D341Med (cell line): ENCODE measurements at regions not wholly inside any gene's neighbourhood (a gene's known extent, or its start where the extent isn't known, plus 50 kb on each side); places are given as distances from the start of the nearest gene placed in this dataset.

ENCODE experiments used
- DNase-seq: peaks from one replicate; pipeline ENCODE4 v3.0.0; 2012; ENCODE audit warnings: low spot score

DNA sequence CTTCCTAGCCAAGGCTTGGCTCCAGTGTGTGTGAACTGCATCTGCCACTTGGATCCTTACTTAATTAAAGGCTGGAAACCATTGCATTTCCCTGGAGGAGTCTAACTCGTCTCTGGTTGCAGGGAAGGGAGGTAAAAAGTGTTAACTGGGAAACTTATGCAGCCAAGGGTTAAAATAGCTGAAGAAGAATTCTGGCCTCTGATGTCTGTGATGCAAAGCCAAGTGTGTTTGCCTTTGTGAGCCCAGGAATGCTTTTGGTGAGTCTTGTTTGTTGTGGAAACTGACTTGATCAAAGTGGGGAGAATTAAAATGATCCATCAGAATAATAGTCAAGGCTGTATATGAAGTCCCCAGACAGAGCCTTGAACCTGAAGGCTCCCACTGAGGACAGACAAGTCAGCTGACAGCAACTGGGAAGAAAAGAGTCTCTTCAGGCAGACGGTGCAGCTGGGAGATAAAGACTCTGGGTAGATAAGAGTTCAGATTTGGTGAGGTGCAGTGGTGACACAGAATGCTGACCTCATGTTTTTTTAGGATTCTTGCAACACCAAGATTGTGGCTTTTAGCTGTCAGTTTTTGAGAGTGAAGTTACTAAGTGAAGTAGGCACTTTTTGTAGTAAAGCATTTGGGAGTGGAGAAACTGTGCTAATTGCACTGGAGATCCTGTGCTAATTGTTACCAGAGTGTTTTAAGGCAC is 59.5 kb upstream of the WLS start:
- no peak for DNase-seq

DNA sequence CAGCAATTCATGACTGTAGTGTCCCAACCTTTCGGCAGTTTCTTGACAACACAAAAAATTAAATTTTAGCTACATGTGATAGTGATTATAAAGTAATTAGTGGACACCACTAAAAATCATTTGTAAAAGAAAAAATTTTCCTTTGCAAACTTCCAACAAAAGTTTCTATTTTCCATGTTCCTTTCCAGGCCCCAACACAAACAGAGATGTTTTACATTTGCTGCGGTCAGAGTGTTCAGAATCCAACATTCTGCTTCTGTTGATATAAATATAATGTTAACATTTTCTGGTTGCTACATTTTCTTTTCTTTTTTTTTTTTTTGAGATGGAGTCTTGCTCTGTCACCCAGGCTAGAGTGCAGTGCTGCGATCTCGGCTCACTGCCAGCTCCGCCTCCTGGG is 54.9 kb upstream of the WLS start:
- DNase-seq, result no peak

DNA sequence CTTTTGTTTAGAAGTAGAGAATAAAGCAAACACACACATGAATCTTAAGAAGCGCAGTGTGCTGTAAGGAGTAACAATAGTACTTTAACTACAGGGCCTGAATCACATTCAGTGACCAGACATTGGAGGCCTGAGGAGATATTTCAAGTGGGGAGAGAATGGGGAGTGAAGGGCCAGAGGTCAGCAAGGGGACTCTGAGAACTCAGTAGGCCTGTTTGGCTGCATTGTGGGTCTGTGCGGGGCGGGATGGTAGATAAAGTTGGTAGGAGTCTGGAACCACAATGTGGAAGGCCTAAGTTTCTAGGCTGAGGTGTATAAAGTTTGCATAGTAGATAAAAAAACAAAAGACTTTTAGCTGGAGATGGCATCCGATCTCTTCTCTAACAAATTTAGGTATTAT is 52.7 kb upstream of the WLS start:
- DNase-seq, result no peak

DNA sequence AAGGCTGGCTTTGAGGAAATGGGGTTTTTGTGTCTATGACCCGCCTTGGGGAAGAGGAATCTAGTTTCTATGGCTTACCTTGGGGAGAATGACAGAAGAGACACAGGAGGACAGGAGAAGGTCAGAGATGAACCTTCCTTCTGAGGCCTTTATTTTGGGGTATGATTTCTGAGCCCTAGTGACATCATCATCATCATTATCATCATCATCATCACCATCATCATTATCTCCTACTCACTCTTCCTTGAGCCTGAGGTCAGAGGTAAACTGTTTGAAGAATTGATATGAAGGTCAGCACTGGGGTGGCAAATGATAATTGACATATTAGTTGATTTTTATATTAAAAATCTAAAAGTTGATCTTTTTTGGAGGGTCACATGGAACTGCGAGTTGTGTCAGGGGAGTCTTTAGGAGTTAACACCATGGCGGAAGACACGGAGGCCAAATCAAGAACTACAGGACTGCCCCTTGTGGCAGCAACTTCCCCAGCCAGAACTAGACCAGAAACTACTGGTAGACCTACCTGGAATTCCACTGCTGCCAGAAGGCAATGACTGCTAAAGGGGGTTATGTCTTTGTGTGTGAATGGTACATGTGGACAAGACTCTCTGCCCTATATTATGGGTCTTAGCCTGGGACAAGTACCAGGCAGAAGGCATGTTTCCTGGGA is 49.8 kb upstream of the WLS start:
- DNase-seq, result no peak
